K562 (cell line): ENCODE measurements at regions not wholly inside any gene's neighbourhood (a gene's known extent, or its start where the extent isn't known, plus 50 kb on each side); places are given as distances from the start of the nearest gene placed in this dataset.

Experiments
- ARID2 ChIP-seq: fragments of 450-650 bp; IDR thresholded peaks from 2 replicates; pipeline ENCODE4 v1.6.1; 2017; ENCODE audit warnings: antibody characterized with exemption, mild to moderate bottlenecking
- ARID3A ChIP-seq: IDR thresholded peaks from 2 replicates; pipeline ENCODE4 v1.6.1; 2012; ENCODE audit warnings: low read depth, low read length, improper control_type of control experiment, borderline replicate concordance
- CBX1 ChIP-seq: sonication (generic); IDR thresholded peaks from 2 replicates; pipeline ENCODE4 v1.6.1; 2016; ENCODE audit warnings: antibody characterized with exemption, low read depth, mild to moderate bottlenecking
- CBX3 ChIP-seq, 2 experiments: IDR thresholded peaks; 1 replicate in 1 of 2; 2 replicates in 1 of 2; pipeline ENCODE4 v1.6.1; 2012; ENCODE audit warnings: inconsistent platforms in 2 of 2, low read length in 2 of 2, borderline replicate concordance in 1 of 2, control low read depth in 1 of 2
- FOXP4 ChIP-seq: sonication (generic); formaldehyde crosslinking; IDR thresholded peaks from 2 replicates; pipeline ENCODE4 v1.8.0; 2022; ENCODE audit warnings: mild to moderate bottlenecking, missing genetic modification reagents, borderline replicate concordance
- HBP1 ChIP-seq: fragments of 450-650 bp; formaldehyde crosslinking; IDR thresholded peaks from 2 replicates; pipeline ENCODE4 v1.4.0; 2022; ENCODE audit warnings: missing genetic modification characterization
- HSF4 ChIP-seq: fragments of 250-450 bp; sonication (Bioruptor Pico); IDR thresholded peaks from 2 replicates; pipeline ENCODE4 v2.1.2; 2022; ENCODE audit warnings: mild to moderate bottlenecking, moderate library complexity, borderline replicate concordance
- JUND ChIP-seq, 2 experiments: IDR thresholded peaks; 2 replicates in 1 of 2; 3 replicates in 1 of 2; pipeline ENCODE4 v1.6.1; 2011; ENCODE audit warnings: borderline replicate concordance in 2 of 2, low read depth in 2 of 2, low read length in 2 of 2, improper control_type of control experiment in 1 of 2, missing biosample characterization in 1 of 2, missing genetic modification characterization in 1 of 2, missing genetic modification reagents in 1 of 2
- RERE ChIP-seq: sonication (generic); formaldehyde crosslinking; IDR thresholded peaks from 2 replicates; pipeline ENCODE4 v1.8.0; 2023; ENCODE audit warnings: missing genetic modification reagents, mild to moderate bottlenecking, borderline replicate concordance
- SAP30 ChIP-seq: fragments of 200-600 bp; sonication (generic); IDR thresholded peaks from 2 replicates; pipeline ENCODE4 v1.6.1; 2012; ENCODE audit warnings: borderline replicate concordance, low read depth, mild to moderate bottlenecking, moderate library complexity, low read length, control low read depth, inconsistent platforms; ENCODE audit not compliant: insufficient read depth, poor library complexity, severe bottlenecking
- SP1 ChIP-seq: sonication (generic); formaldehyde crosslinking; IDR thresholded peaks from 2 replicates; pipeline ENCODE4 v1.8.1; 2022; ENCODE audit warnings: mild to moderate bottlenecking, missing genetic modification reagents
- TCFL5 ChIP-seq: fragments of 250-450 bp; sonication (Bioruptor Pico); conservative IDR thresholded peaks from 2 replicates; pipeline ENCODE4 v1.6.1; 2021; ENCODE audit warnings: mild to moderate bottlenecking, moderate library complexity, matching md5 sums
- TFAM ChIP-seq: fragments of 250-450 bp; sonication (Bioruptor Pico); conservative IDR thresholded peaks from 2 replicates; pipeline ENCODE4 v1.5.0; 2021; ENCODE audit warnings: mild to moderate bottlenecking, moderate library complexity
- TRIM28 ChIP-seq: fragments of 450-650 bp; IDR thresholded peaks from 2 replicates; pipeline ENCODE4 v1.6.1; 2017
- ZNF717 ChIP-seq: fragments of 250-450 bp; sonication (Bioruptor Pico); IDR thresholded peaks from 2 replicates; pipeline ENCODE4 v1.5.0; 2021

- TF ChIP-seq ZNF717 (CRISPR knock-in tag) (no peak), TRIM28 (no peak), TFAM (CRISPR knock-in tag) (no peak), RERE (CRISPR knock-in tag) (0 out of 2 replicates have a peak, but pooled peaks have one; percentile 71), ARID2 (peak; percentile 92), ARID3A (no peak), JUND (IDR thresholded peaks at IDR 0.05; ENCODE audit: borderline replicate concordance, low read depth, low read length) (peak; percentile 33; the same call in 1 of the 2 replicates), JUND (tag; IDR thresholded peaks at IDR 0.05; ENCODE audit: borderline replicate concordance, low read depth, low read length) (no peak; the same call in 1 of the 3 replicates), HBP1 (no peak), CBX1 (peak; percentile 38; the same call in 1 of the 2 replicates), SP1 (CRISPR knock-in tag) (0 out of 2 replicates have a peak, but pooled peaks have one; percentile 31), CBX3 (IDR thresholded peaks at IDR 0.05; ENCODE audit: borderline replicate concordance in 1 of 2, low read length in 2 of 2) (0 out of 3 replicates have a peak, but pooled peaks of 1 of the 2 experiments have one; percentile 27), SAP30 (no peak), HSF4 (no peak), FOXP4 (CRISPR knock-in tag) (no peak), TCFL5 (CRISPR knock-in tag) (no peak)
Measured at GRCh38 chr2:43024515-43025011, 201.8 kb downstream of the ZFP36L2 start (continued).
